ENCODE measurements at regions not wholly inside any gene's neighbourhood (a gene's known extent, or its start where the extent isn't known, plus 50 kb on each side); places are given as distances from the start of the nearest gene placed in this dataset.

DNA sequence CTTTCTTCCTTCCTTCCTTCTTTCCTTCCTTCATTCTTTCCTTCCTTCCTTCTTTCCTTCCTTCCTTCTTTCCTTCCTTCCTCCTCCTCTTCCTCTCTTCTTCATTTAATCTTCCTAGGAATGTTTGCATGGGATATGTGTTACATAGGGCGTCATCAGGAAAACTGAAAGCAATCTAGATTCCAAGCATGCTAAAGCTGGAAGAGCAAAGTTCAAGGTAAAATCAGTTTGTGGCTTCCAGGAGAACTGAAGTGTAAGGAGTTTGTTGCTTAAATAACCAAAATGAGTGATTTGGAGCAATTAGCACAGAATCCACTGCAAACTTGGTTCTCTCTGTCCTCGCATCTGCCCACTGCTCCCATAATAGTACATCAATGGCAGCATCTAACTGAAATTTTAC is 716.2 kb downstream of the GBE1 start:
- BruUV-seq (replicated peaks): no TSS peak
- DNase-seq (ENCODE audit: extremely low read depth in 1 of 4, low spot score in 3 of 4) (no peak), ATAC-seq (no peak), FAIRE-seq (no peak)
- TF ChIP-seq, protein P1, sequence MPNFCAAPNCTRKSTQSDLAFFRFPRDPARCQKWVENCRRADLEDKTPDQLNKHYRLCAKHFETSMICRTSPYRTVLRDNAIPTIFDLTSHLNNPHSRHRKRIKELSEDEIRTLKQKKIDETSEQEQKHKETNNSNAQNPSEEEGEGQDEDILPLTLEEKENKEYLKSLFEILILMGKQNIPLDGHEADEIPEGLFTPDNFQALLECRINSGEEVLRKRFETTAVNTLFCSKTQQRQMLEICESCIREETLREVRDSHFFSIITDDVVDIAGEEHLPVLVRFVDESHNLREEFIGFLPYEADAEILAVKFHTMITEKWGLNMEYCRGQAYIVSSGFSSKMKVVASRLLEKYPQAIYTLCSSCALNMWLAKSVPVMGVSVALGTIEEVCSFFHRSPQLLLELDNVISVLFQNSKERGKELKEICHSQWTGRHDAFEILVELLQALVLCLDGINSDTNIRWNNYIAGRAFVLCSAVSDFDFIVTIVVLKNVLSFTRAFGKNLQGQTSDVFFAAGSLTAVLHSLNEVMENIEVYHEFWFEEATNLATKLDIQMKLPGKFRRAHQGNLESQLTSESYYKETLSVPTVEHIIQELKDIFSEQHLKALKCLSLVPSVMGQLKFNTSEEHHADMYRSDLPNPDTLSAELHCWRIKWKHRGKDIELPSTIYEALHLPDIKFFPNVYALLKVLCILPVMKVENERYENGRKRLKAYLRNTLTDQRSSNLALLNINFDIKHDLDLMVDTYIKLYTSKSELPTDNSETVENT (CRISPR knock-in tag; IDR thresholded peaks at IDR 0.05): no peak
- TF ChIP-seq ZNF239 (CRISPR knock-in tag; IDR thresholded peaks at IDR 0.05) (no peak), SAP30 (IDR thresholded peaks at IDR 0.05; ENCODE audit: borderline replicate concordance, insufficient read depth, low read depth, low read length, poor library complexity, severe bottlenecking) (no peak), STAG1 (CRISPR knock-in tag; IDR thresholded peaks at IDR 0.05; ENCODE audit: borderline replicate concordance) (no peak), ETV6 (IDR thresholded peaks at IDR 0.05; ENCODE audit: borderline replicate concordance in 1 of 2, low read depth in 2 of 2, low read length in 1 of 2) (no peak), ETV6 (CRISPR knock-in tag; IDR thresholded peaks at IDR 0.05; ENCODE audit: borderline replicate concordance) (no peak)
- no peak overlapping the region for H2AFZ ChIP-seq (ENCODE audit: low read depth, low read length)
- ChIA-PET CTCF (ENCODE audit: low intra/inter-chr PET ratio) (no interaction called here), POLR2A (no interaction called here)
- H3K9me3 ChIP-seq (replicated peaks; ENCODE audit: control insufficient read depth, insufficient read depth, low read depth, low read length): no peaks in the 10 kb centered on the region
- no peak overlapping the region for H3K4me2 ChIP-seq (ENCODE audit: insufficient read depth, low read length)
- intact Hi-C loops (cut with micrococcal nuclease): no loop called here
- no peaks in the 10 kb centered on the region for H3K27me3 ChIP-seq (ENCODE audit: control insufficient read depth in 2 of 2, insufficient read depth in 2 of 2, low read length in 2 of 2)
- no peak overlapping the region for H3K27ac ChIP-seq (ENCODE audit: extremely low read depth, low read depth, low read length)
- H3K79me2 ChIP-seq (ENCODE audit: control insufficient read depth, insufficient read depth, low read length): no peaks in the 10 kb centered on the region
- no peaks in the 10 kb centered on the region for H3K4me1 ChIP-seq (replicated peaks in 1 of 2; ENCODE audit: control insufficient read depth in 2 of 2, insufficient read depth in 2 of 2, low read length in 2 of 2)
- no peaks in the 10 kb centered on the region for H3K36me3 ChIP-seq (ENCODE audit: control insufficient read depth, insufficient read depth, low read length)
- H3K9me1 ChIP-seq (ENCODE audit: control insufficient read depth, insufficient read depth, low read length): no peaks in the 10 kb centered on the region
- no peak overlapping the region for H3K9ac ChIP-seq (ENCODE audit: insufficient read depth in 1 of 2, low read depth in 2 of 2, low read length in 2 of 2)
- 0% methylated on average over 1 of the region's 2 CpGs for WGBS (ENCODE audit: insufficient coverage, low coverage, missing lambda C conversion rate)
- H4K20me1 ChIP-seq (replicated peaks; ENCODE audit: control insufficient read depth, insufficient read depth, low read length): no peaks in the 10 kb centered on the region
- H3K4me3 ChIP-seq: no peak overlapping the region
- in situ Hi-C loops (cut with MboI): no loop called here

All from K562 (cell line).